ENCODE measurements at regions not wholly inside any gene's neighbourhood (a gene's known extent, or its start where the extent isn't known, plus 50 kb on each side); places are given as distances from the start of the nearest gene placed in this dataset.

DNA sequence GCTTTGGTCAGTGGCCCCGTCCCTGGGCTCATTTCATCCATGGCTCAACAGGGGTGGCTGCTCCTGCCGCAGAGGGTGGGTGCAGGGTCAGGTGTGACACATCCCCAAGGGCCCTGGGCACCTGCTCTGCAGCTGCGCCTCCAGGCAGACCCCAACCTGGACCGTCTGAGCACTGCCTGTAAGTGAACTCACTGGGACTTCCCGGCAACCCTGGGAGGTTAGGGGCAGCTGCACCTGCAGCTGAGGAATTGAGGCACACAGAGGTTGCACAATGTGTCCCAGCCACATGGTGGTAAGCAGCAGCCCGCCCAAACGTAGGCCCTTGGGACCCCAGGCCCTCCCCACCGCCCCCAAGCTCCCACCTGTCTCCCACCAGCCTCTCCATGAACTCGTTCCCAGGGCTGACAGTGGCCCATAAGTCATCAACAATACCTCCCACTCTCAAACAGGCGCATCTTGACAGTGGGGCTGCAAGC, 55.1 kb downstream of the PLXNA1 start:
- no peaks in the 10 kb centered on the region for H3K9me3 ChIP-seq (ENCODE audit: control insufficient read depth in 4 of 4, low read length in 3 of 4)
- DNase-seq (ENCODE audit: low spot score) = no peak
- H3K4me1 ChIP-seq (ENCODE audit: control insufficient read depth in 4 of 4, insufficient read depth in 4 of 4, low read length in 3 of 4) = no peaks in the 10 kb centered on the region
- no peaks in the 10 kb centered on the region for H3K36me3 ChIP-seq (ENCODE audit: control insufficient read depth in 4 of 4, insufficient read depth in 3 of 4, low read depth in 1 of 4, low read length in 3 of 4)
- no peaks in the 10 kb centered on the region for H3K27me3 ChIP-seq (ENCODE audit: control insufficient read depth in 4 of 4, insufficient read depth in 4 of 4, low read length in 3 of 4)
- TF ChIP-seq TAF1 (conservative IDR thresholded peaks at IDR 0.05) (no peak), HNF4G (IDR thresholded peaks at IDR 0.05) (no peak), EGR1 (IDR thresholded peaks at IDR 0.05; ENCODE audit: low read depth in 2 of 2) (no peak), RAD21 (IDR thresholded peaks at IDR 0.05) (no peak), JUND (IDR thresholded peaks at IDR 0.05) (no peak)
- TF ChIP-seq, protein P1, sequence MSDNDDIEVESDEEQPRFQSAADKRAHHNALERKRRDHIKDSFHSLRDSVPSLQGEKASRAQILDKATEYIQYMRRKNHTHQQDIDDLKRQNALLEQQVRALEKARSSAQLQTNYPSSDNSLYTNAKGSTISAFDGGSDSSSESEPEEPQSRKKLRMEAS (IDR thresholded peaks at IDR 0.05) = no peak
- TF ChIP-seq, protein P2, sequence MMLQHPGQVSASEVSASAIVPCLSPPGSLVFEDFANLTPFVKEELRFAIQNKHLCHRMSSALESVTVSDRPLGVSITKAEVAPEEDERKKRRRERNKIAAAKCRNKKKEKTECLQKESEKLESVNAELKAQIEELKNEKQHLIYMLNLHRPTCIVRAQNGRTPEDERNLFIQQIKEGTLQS (IDR thresholded peaks at IDR 0.05) = no peak
- TF ChIP-seq, protein P3, sequence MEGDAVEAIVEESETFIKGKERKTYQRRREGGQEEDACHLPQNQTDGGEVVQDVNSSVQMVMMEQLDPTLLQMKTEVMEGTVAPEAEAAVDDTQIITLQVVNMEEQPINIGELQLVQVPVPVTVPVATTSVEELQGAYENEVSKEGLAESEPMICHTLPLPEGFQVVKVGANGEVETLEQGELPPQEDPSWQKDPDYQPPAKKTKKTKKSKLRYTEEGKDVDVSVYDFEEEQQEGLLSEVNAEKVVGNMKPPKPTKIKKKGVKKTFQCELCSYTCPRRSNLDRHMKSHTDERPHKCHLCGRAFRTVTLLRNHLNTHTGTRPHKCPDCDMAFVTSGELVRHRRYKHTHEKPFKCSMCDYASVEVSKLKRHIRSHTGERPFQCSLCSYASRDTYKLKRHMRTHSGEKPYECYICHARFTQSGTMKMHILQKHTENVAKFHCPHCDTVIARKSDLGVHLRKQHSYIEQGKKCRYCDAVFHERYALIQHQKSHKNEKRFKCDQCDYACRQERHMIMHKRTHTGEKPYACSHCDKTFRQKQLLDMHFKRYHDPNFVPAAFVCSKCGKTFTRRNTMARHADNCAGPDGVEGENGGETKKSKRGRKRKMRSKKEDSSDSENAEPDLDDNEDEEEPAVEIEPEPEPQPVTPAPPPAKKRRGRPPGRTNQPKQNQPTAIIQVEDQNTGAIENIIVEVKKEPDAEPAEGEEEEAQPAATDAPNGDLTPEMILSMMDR (IDR thresholded peaks at IDR 0.05; ENCODE audit: low read depth, low read length, missing input control) = no peak
- TF ChIP-seq, protein P4, sequence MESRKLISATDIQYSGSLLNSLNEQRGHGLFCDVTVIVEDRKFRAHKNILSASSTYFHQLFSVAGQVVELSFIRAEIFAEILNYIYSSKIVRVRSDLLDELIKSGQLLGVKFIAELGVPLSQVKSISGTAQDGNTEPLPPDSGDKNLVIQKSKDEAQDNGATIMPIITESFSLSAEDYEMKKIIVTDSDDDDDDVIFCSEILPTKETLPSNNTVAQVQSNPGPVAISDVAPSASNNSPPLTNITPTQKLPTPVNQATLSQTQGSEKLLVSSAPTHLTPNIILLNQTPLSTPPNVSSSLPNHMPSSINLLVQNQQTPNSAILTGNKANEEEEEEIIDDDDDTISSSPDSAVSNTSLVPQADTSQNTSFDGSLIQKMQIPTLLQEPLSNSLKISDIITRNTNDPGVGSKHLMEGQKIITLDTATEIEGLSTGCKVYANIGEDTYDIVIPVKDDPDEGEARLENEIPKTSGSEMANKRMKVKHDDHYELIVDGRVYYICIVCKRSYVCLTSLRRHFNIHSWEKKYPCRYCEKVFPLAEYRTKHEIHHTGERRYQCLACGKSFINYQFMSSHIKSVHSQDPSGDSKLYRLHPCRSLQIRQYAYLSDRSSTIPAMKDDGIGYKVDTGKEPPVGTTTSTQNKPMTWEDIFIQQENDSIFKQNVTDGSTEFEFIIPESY (IDR thresholded peaks at IDR 0.05) = no peak
- 80% methylated on average over 10 of the region's 10 CpGs for WGBS
- H3K4me3 ChIP-seq (ENCODE audit: low read depth in 1 of 3, low read length in 3 of 3) = no peak overlapping the region
- no peak overlapping the region for H3K27ac ChIP-seq (ENCODE audit: low read depth in 1 of 2, low read length in 2 of 2)
- no peak overlapping the region for H3K9ac ChIP-seq (ENCODE audit: low read depth in 1 of 2, low read length in 2 of 2)

DNA sequence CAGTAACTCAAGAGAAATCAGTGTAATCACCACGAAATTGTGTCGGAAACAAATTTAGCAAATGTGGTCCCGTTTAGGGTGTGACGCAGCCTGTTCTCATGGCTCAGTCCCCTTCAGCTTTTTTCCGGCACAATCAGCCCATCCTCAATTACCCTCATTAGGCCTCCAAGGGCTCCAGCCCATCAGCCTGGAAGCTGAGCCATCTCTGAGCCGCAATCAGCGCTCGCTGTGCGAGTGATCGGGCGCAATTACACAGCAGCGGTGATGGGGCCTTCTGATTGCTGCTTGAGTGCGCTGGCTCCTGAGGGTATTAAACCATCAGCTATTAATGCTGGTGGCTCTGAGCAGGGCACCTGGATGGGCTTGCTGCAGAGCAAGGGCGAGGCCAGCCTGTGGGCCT, 55.6 kb downstream of the PLXNA1 start:
- no peaks in the 10 kb centered on the region for H3K9me3 ChIP-seq (ENCODE audit: control insufficient read depth in 4 of 4, low read length in 3 of 4)
- WGBS = 88% methylated on average over 14 of the region's 14 CpGs
- no peak overlapping the region for H3K4me3 ChIP-seq (ENCODE audit: low read depth in 1 of 3, low read length in 3 of 3)
- no peak for DNase-seq (ENCODE audit: low spot score)
- H3K4me1 ChIP-seq (ENCODE audit: control insufficient read depth in 4 of 4, insufficient read depth in 4 of 4, low read length in 3 of 4) = no peaks in the 10 kb centered on the region
- no peaks in the 10 kb centered on the region for H3K27me3 ChIP-seq (ENCODE audit: control insufficient read depth in 4 of 4, insufficient read depth in 4 of 4, low read length in 3 of 4)
- H3K27ac ChIP-seq (ENCODE audit: low read depth in 1 of 2, low read length in 2 of 2) = no peak overlapping the region
- TF ChIP-seq, protein P4 (IDR thresholded peaks at IDR 0.05) = no peak
- TF ChIP-seq HNF4A (conservative IDR thresholded peaks at IDR 0.05) = no peak
- no peak for TF ChIP-seq NR2F2 (IDR thresholded peaks at IDR 0.05)
- TF ChIP-seq RXRA (IDR thresholded peaks at IDR 0.05) = no peak
- TF ChIP-seq HNF4G (IDR thresholded peaks at IDR 0.05) = no peak
- TF ChIP-seq EGR1 (IDR thresholded peaks at IDR 0.05; ENCODE audit: low read depth in 2 of 2) = no peak
- TF ChIP-seq GABPA (IDR thresholded peaks at IDR 0.05 in 1 of 2, conservative IDR thresholded peaks at IDR 0.05 in 1 of 2) = no peak
- TF ChIP-seq SP1 (IDR thresholded peaks at IDR 0.05) = no peak
- no peak for TF ChIP-seq FOXA1 (IDR thresholded peaks at IDR 0.05)
- TF ChIP-seq YY1 (IDR thresholded peaks at IDR 0.05) = no peak
- TF ChIP-seq, protein P3 (IDR thresholded peaks at IDR 0.05; ENCODE audit: low read depth, low read length, missing input control) = no peak
- TF ChIP-seq RAD21 (IDR thresholded peaks at IDR 0.05) = no peak
- H3K9ac ChIP-seq (ENCODE audit: low read depth in 1 of 2, low read length in 2 of 2) = no peak overlapping the region
- no peaks in the 10 kb centered on the region for H3K36me3 ChIP-seq (ENCODE audit: control insufficient read depth in 4 of 4, insufficient read depth in 3 of 4, low read depth in 1 of 4, low read length in 3 of 4)
